GM23338 (cell line): ENCODE measurements at regions not wholly inside any gene's neighbourhood (a gene's known extent, or its start where the extent isn't known, plus 50 kb on each side); places are given as distances from the start of the nearest gene placed in this dataset.
A peak's percentile ranks its signal among the peaks of the same experiment; 100 is the strongest.

Experiments used
- ATAC-seq: fragments of 200-7000 bp; cut with Tn5 transposase; 3 replicates; pipeline ENCODE4 v1.9.1; 2020
- DNase-seq: peaks from one replicate; pipeline ENCODE4 v3.0.0-alpha.2; 2015; ENCODE audit warnings: low spot score
- H2AFZ ChIP-seq: fragments of 200-600 bp; sonication (generic); 2 replicates; pipeline ENCODE4 v1.8.0; 2016; ENCODE audit warnings: antibody characterized with exemption, mild to moderate bottlenecking, moderate library complexity
- H3F3A ChIP-seq: fragments of 200-600 bp; sonication (generic); replicated peaks from 2 replicates; pipeline ENCODE4 v1.8.0; 2017; ENCODE audit warnings: antibody characterized with exemption, mixed run types, low read depth
- H3K27ac ChIP-seq: fragments of 200-600 bp; sonication (generic); 2 replicates; pipeline ENCODE4 v1.6.1; 2016; ENCODE audit warnings: low read depth
- H3K27me3 ChIP-seq: fragments of 200-600 bp; sonication (generic); 2 replicates; pipeline ENCODE4 v1.8.0; 2016; ENCODE audit warnings: mild to moderate bottlenecking, mixed run types, moderate library complexity; ENCODE audit not compliant: insufficient read depth
- H3K36me3 ChIP-seq: fragments of 200-600 bp; sonication (generic); 2 replicates; pipeline ENCODE4 v1.8.0; 2016; ENCODE audit warnings: mild to moderate bottlenecking; ENCODE audit not compliant: insufficient read depth
- H3K4me1 ChIP-seq: fragments of 200-600 bp; sonication (generic); 2 replicates; pipeline ENCODE4 v1.8.0; 2016; ENCODE audit warnings: mild to moderate bottlenecking, moderate library complexity; ENCODE audit not compliant: insufficient read depth
- H3K4me2 ChIP-seq: fragments of 200-600 bp; sonication (generic); 2 replicates; pipeline ENCODE4 v1.7.1; 2017; ENCODE audit warnings: mixed run types
- H3K4me3 ChIP-seq: fragments of 200-600 bp; sonication (generic); 2 replicates; pipeline ENCODE4 v1.6.1; 2016; ENCODE audit warnings: mixed run types
- H3K79me2 ChIP-seq: fragments of 200-600 bp; sonication (generic); replicated peaks from 2 replicates; pipeline ENCODE4 v1.8.0; 2017; ENCODE audit warnings: mild to moderate bottlenecking; ENCODE audit not compliant: insufficient read depth
- H3K9me2 ChIP-seq: fragments of 200-600 bp; sonication (generic); 2 replicates; pipeline ENCODE4 v1.8.0; 2017; ENCODE audit not compliant: insufficient read depth
- H4K20me1 ChIP-seq: fragments of 200-600 bp; sonication (generic); replicated peaks from 2 replicates; pipeline ENCODE4 v1.8.0; 2017; ENCODE audit warnings: mild to moderate bottlenecking; ENCODE audit not compliant: insufficient read depth
- H3K27ac Mint-ChIP-seq: 2 replicates; pipeline ENCODE4 v1.8.0; 2020; ENCODE audit warnings: inconsistent platforms, mild to moderate bottlenecking, moderate library complexity, mixed read lengths
- H3K27me3 Mint-ChIP-seq: 3 replicates; pipeline ENCODE4 v1.8.0; 2022; ENCODE audit warnings: low read depth, mild to moderate bottlenecking, moderate library complexity, mixed read lengths, inconsistent platforms; ENCODE audit not compliant: insufficient read depth, poor library complexity
- H3K36me3 Mint-ChIP-seq: 3 replicates; pipeline ENCODE4 v1.8.0; 2021; ENCODE audit warnings: low read depth, mild to moderate bottlenecking, inconsistent platforms, moderate library complexity, mixed read lengths
- H3K4me1 Mint-ChIP-seq: 3 replicates; pipeline ENCODE4 v1.8.0; 2020; ENCODE audit warnings: mild to moderate bottlenecking, inconsistent platforms, mixed read lengths
- H3K4me3 Mint-ChIP-seq: 3 replicates; pipeline ENCODE4 v1.8.0; 2021; ENCODE audit warnings: moderate library complexity, mild to moderate bottlenecking, inconsistent platforms, mixed read lengths
- H3K9me3 Mint-ChIP-seq: 3 replicates; pipeline ENCODE4 v1.8.0; 2020; ENCODE audit warnings: moderate library complexity, mild to moderate bottlenecking, inconsistent platforms, mixed read lengths
- CREB1 ChIP-seq: fragments of 250-450 bp; sonication (Bioruptor Pico); IDR thresholded peaks from 2 replicates; pipeline ENCODE4 v1.5.0; 2020; ENCODE audit warnings: low read depth, mild to moderate bottlenecking, moderate library complexity
- EZH2 ChIP-seq: fragments of 200-600 bp; sonication (generic); IDR thresholded peaks from one replicate; pipeline ENCODE4 v1.8.0; 2017; ENCODE audit warnings: antibody characterized with exemption, mild to moderate bottlenecking, low read depth; ENCODE audit not compliant: unreplicated experiment
- EZH2phosphoT487 ChIP-seq: fragments of 200-600 bp; sonication (generic); IDR thresholded peaks from one replicate; pipeline ENCODE4 v1.8.1; 2018; ENCODE audit warnings: antibody characterized with exemption; ENCODE audit not compliant: unreplicated experiment
- JUNB ChIP-seq: IDR thresholded peaks from one replicate; pipeline ENCODE4 v1.6.1; 2016; ENCODE audit warnings: antibody characterized with exemption; ENCODE audit not compliant: unreplicated experiment
- NANOG ChIP-seq: IDR thresholded peaks from 2 replicates; pipeline ENCODE4 v1.6.1; 2016; ENCODE audit warnings: antibody characterized with exemption, borderline replicate concordance
- POLR2AphosphoS5 ChIP-seq: IDR thresholded peaks from 2 replicates; pipeline ENCODE4 v1.6.1; 2016; ENCODE audit warnings: antibody characterized with exemption, low read depth
- STAT1 ChIP-seq: IDR thresholded peaks from one replicate; pipeline ENCODE4 v1.6.1; 2016; ENCODE audit warnings: antibody characterized with exemption; ENCODE audit not compliant: unreplicated experiment
- ZNF114 ChIP-seq: fragments of 250-450 bp; sonication (Bioruptor Pico); IDR thresholded peaks from 2 replicates; pipeline ENCODE4 v1.5.0; 2020; ENCODE audit warnings: mild to moderate bottlenecking, moderate library complexity
- ZNF331 ChIP-seq: fragments of 250-450 bp; sonication (Bioruptor Pico); IDR thresholded peaks from 2 replicates; pipeline ENCODE4 v1.5.0; 2020; ENCODE audit warnings: low read depth, mild to moderate bottlenecking, moderate library complexity
- TF ChIP-seq, protein P1 (sequence below): IDR thresholded peaks from 2 replicates; pipeline ENCODE4 v1.6.1; 2016; ENCODE audit warnings: antibody characterized with exemption
- TF ChIP-seq, protein P2 (sequence below): IDR thresholded peaks from one replicate; pipeline ENCODE4 v1.6.1; 2018; ENCODE audit warnings: antibody characterized with exemption; ENCODE audit not compliant: unreplicated experiment
- TF ChIP-seq, protein P3 (sequence below), 2 experiments: fragments of 200-600 bp in 1 of 2; sonication (generic) in 1 of 2; conservative IDR thresholded peaks; 2 replicates each; pipeline versions ENCODE4 v1.5.1 to v1.6.1; 2016 to 2017; ENCODE audit warnings: antibody characterized with exemption in 2 of 2, low read depth in 2 of 2, mild to moderate bottlenecking in 2 of 2, moderate library complexity in 1 of 2
- TF ChIP-seq, protein P4 (sequence below): fragments of 250-450 bp; sonication (Bioruptor Pico); IDR thresholded peaks from 2 replicates; pipeline ENCODE4 v1.5.0; 2020; ENCODE audit warnings: mild to moderate bottlenecking, moderate library complexity

DNA sequence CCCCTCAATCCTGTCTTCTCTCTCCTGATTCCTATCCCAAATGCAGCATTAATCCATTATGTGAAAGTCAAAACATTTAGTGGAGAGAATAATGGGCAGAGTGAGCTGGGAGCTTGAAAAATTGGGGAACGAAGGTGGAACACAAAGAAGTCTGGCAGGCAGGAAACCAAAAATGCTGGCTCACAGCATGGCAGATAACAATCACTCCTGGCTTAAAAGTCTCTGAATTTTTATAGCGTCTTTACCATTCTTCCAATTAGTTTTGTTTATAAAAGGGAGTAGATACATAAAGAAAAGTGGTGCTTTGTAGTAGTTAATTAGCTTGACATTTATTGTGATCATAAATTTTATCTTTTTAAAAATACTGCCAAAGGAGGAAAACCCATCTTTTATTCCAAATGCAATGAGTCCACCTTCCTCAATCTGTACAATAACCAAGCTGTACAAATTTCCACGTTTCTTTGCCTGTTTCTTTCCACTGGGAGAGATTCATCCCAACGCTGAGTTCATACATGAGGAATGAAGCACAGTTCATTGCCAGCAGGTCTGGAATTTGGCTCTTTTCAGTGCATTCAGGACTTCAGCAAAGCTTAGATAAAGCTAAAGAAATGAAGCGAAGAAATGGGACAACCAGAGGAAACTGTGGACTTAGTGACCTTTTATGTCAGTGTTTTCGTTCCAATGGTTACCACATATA, 174.7 kb downstream of the HMHB1 start:
- H3K79me2 ChIP-seq: no peaks in the 10 kb centered on the region
- H3K27me3 ChIP-seq: no peaks in the 10 kb centered on the region
- no peak overlapping the region for H3K4me3 ChIP-seq
- peaks cover 4% of the 10 kb centered on the region for H3K4me1 Mint-ChIP-seq
- H3K4me1 ChIP-seq: peaks cover 5% of the 10 kb centered on the region; the same call in 1 of the 2 replicates
- no peak for ATAC-seq
- peak overlapping the region; percentile 75; the same call in 1 of the 2 replicates for H2AFZ ChIP-seq
- no peak overlapping the region for H3K27ac ChIP-seq
- no peak overlapping the region for H3K4me3 Mint-ChIP-seq
- peaks cover 19% of the 10 kb centered on the region for H3K9me2 ChIP-seq
- H3K27ac Mint-ChIP-seq: no peak overlapping the region
- H3K36me3 Mint-ChIP-seq: no peaks in the 10 kb centered on the region
- H3K9me3 Mint-ChIP-seq: no peaks in the 10 kb centered on the region
- DNase-seq: no peak
- no peak for TF ChIP-seq CREB1 (CRISPR knock-in tag)
- TF ChIP-seq ZNF331 (CRISPR knock-in tag): no peak
- TF ChIP-seq EZH2: no peak
- TF ChIP-seq NANOG: no peak
- no peak for TF ChIP-seq POLR2AphosphoS5
- TF ChIP-seq, protein P1, sequence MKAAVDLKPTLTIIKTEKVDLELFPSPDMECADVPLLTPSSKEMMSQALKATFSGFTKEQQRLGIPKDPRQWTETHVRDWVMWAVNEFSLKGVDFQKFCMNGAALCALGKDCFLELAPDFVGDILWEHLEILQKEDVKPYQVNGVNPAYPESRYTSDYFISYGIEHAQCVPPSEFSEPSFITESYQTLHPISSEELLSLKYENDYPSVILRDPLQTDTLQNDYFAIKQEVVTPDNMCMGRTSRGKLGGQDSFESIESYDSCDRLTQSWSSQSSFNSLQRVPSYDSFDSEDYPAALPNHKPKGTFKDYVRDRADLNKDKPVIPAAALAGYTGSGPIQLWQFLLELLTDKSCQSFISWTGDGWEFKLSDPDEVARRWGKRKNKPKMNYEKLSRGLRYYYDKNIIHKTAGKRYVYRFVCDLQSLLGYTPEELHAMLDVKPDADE: no peak
- no peak for TF ChIP-seq ZNF114 (CRISPR knock-in tag)
- TF ChIP-seq EZH2phosphoT487: no peak
- TF ChIP-seq, protein P2, sequence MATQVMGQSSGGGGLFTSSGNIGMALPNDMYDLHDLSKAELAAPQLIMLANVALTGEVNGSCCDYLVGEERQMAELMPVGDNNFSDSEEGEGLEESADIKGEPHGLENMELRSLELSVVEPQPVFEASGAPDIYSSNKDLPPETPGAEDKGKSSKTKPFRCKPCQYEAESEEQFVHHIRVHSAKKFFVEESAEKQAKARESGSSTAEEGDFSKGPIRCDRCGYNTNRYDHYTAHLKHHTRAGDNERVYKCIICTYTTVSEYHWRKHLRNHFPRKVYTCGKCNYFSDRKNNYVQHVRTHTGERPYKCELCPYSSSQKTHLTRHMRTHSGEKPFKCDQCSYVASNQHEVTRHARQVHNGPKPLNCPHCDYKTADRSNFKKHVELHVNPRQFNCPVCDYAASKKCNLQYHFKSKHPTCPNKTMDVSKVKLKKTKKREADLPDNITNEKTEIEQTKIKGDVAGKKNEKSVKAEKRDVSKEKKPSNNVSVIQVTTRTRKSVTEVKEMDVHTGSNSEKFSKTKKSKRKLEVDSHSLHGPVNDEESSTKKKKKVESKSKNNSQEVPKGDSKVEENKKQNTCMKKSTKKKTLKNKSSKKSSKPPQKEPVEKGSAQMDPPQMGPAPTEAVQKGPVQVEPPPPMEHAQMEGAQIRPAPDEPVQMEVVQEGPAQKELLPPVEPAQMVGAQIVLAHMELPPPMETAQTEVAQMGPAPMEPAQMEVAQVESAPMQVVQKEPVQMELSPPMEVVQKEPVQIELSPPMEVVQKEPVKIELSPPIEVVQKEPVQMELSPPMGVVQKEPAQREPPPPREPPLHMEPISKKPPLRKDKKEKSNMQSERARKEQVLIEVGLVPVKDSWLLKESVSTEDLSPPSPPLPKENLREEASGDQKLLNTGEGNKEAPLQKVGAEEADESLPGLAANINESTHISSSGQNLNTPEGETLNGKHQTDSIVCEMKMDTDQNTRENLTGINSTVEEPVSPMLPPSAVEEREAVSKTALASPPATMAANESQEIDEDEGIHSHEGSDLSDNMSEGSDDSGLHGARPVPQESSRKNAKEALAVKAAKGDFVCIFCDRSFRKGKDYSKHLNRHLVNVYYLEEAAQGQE: no peak
- no peak for TF ChIP-seq JUNB
- no peak for TF ChIP-seq STAT1
- TF ChIP-seq, protein P3, sequence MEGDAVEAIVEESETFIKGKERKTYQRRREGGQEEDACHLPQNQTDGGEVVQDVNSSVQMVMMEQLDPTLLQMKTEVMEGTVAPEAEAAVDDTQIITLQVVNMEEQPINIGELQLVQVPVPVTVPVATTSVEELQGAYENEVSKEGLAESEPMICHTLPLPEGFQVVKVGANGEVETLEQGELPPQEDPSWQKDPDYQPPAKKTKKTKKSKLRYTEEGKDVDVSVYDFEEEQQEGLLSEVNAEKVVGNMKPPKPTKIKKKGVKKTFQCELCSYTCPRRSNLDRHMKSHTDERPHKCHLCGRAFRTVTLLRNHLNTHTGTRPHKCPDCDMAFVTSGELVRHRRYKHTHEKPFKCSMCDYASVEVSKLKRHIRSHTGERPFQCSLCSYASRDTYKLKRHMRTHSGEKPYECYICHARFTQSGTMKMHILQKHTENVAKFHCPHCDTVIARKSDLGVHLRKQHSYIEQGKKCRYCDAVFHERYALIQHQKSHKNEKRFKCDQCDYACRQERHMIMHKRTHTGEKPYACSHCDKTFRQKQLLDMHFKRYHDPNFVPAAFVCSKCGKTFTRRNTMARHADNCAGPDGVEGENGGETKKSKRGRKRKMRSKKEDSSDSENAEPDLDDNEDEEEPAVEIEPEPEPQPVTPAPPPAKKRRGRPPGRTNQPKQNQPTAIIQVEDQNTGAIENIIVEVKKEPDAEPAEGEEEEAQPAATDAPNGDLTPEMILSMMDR (conservative IDR thresholded peaks at IDR 0.05; ENCODE audit: low read depth in 2 of 2): no peak
- TF ChIP-seq, protein P4, sequence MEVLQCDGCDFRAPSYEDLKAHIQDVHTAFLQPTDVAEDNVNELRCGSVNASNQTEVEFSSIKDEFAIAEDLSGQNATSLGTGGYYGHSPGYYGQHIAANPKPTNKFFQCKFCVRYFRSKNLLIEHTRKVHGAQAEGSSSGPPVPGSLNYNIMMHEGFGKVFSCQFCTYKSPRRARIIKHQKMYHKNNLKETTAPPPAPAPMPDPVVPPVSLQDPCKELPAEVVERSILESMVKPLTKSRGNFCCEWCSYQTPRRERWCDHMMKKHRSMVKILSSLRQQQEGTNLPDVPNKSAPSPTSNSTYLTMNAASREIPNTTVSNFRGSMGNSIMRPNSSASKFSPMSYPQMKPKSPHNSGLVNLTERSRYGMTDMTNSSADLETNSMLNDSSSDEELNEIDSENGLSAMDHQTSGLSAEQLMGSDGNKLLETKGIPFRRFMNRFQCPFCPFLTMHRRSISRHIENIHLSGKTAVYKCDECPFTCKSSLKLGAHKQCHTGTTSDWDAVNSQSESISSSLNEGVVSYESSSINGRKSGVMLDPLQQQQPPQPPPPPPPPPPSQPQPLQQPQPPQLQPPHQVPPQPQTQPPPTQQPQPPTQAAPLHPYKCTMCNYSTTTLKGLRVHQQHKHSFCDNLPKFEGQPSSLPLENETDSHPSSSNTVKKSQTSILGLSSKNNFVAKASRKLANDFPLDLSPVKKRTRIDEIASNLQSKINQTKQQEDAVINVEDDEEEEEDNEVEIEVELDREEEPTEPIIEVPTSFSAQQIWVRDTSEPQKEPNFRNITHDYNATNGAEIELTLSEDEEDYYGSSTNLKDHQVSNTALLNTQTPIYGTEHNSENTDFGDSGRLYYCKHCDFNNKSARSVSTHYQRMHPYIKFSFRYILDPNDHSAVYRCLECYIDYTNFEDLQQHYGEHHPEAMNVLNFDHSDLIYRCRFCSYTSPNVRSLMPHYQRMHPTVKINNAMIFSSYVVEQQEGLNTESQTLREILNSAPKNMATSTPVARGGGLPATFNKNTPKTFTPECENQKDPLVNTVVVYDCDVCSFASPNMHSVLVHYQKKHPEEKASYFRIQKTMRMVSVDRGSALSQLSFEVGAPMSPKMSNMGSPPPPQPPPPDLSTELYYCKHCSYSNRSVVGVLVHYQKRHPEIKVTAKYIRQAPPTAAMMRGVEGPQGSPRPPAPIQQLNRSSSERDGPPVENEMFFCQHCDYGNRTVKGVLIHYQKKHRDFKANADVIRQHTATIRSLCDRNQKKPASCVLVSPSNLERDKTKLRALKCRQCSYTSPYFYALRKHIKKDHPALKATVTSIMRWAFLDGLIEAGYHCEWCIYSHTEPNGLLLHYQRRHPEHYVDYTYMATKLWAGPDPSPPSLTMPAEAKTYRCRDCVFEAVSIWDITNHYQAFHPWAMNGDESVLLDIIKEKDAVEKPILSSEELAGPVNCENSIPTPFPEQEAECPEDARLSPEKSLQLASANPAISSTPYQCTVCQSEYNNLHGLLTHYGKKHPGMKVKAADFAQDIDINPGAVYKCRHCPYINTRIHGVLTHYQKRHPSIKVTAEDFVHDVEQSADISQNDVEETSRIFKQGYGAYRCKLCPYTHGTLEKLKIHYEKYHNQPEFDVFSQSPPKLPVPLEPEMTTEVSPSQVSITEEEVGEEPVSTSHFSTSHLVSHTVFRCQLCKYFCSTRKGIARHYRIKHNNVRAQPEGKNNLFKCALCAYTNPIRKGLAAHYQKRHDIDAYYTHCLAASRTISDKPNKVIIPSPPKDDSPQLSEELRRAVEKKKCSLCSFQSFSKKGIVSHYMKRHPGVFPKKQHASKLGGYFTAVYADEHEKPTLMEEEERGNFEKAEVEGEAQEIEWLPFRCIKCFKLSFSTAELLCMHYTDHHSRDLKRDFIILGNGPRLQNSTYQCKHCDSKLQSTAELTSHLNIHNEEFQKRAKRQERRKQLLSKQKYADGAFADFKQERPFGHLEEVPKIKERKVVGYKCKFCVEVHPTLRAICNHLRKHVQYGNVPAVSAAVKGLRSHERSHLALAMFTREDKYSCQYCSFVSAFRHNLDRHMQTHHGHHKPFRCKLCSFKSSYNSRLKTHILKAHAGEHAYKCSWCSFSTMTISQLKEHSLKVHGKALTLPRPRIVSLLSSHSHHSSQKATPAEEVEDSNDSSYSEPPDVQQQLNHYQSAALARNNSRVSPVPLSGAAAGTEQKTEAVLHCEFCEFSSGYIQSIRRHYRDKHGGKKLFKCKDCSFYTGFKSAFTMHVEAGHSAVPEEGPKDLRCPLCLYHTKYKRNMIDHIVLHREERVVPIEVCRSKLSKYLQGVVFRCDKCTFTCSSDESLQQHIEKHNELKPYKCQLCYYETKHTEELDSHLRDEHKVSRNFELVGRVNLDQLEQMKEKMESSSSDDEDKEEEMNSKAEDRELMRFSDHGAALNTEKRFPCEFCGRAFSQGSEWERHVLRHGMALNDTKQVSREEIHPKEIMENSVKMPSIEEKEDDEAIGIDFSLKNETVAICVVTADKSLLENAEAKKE: no peak
- H3F3A ChIP-seq: no peaks in the 10 kb centered on the region
- no peak overlapping the region for H3K4me2 ChIP-seq
- no peaks in the 10 kb centered on the region for H3K36me3 ChIP-seq
- no peaks in the 10 kb centered on the region for H4K20me1 ChIP-seq
- H3K27me3 Mint-ChIP-seq: no peaks in the 10 kb centered on the region
